ENCODE measurements at regions not wholly inside any gene's neighbourhood (a gene's known extent, or its start where the extent isn't known, plus 50 kb on each side); places are given as distances from the start of the nearest gene placed in this dataset.
A peak's percentile ranks its signal among the peaks of the same experiment; 100 is the strongest.
"Not testable (repeated sequence)": the region's sequence is repeated elsewhere in the genome, so short reads cannot be mapped to it uniquely, and the experiment has no call there.

DNA sequence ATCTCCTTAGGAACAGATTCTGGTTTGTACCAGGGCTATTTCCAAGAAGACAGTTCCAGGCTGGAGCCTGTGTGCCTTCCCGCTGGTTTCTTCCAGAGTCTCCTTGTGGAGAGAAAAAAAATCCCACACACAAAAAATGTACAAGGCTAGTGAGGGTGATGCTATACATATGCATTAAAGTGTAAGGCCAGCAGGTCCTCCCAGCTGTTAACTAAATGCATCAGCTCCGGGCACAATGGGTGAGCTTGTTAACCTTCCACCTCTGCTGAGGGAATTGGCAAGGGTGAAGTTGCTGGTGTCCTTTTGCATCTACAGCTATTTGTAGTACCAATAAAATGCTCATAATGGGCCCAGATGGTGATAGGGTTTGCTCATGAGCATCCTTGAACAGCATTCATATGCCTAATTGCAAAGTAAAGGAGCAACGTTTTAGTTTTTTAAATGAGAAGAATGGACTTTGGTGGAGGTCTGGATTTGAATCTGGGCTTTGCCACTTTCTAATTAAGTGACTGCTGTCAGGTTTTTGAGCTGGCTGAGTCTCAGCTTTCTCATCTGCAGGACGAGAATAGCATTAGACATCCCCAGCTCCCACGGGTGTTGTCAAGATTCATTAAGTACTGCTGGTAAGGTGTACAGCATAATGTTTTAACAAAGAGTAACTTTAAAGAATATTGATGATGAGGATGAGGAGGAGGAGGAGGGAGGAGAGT lies 361.8 kb downstream of the QKI start:
- DNase-seq: no peak

DNA sequence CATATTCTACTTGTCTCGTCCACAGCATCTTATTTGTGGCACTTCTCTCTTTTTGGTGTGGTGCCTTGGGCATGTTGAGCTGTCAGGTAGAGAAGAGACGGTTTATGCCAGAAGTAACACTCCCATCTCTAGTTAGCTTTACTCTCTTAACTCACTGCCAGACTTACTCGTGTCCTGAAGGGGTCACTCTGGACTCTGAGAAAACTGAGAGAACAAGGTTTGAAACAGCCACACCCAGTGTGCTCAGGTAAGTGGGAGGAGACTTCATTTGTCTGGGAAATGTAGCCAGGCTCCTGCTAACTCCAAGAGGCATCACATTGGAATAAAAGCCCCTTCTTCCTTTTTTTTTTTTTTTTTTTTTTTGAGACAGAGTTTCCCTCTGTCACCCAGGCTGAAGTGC lies 360.8 kb downstream of the QKI start:
- DNase-seq: no peak

DNA sequence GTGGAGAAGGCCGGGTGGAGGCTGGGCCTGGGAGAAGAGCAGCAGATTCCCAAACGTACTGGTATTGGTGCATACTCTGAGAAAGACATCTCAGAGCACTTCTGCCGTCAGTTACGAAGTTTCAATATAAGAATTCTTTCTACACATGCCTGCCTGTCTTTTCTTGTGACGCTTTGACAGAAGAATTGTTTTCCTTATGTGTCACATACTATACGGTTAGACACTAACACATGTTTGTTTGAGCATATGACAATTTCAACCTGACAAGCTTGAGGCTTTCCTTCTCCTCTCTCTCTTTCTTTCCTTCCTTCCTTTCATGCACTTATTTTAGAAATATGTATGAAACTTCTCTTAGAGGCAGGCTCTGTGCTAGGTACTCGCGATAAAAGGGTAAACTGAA lies 360.0 kb downstream of the QKI start:
- no peak for DNase-seq

- no peak for DNase-seq
Measured at GRCh38 chr6:163773646-163774045, 359.1 kb downstream of the QKI start.

- DNase-seq: no peak
Measured at GRCh38 chr6:163772701-163773100, 358.2 kb downstream of the QKI start.

- no peak for DNase-seq
Measured at GRCh38 chr6:163771180-163771579, 356.7 kb downstream of the QKI start.

- no peak for DNase-seq
Measured at GRCh38 chr6:163768905-163769304, 354.4 kb downstream of the QKI start.

DNA sequence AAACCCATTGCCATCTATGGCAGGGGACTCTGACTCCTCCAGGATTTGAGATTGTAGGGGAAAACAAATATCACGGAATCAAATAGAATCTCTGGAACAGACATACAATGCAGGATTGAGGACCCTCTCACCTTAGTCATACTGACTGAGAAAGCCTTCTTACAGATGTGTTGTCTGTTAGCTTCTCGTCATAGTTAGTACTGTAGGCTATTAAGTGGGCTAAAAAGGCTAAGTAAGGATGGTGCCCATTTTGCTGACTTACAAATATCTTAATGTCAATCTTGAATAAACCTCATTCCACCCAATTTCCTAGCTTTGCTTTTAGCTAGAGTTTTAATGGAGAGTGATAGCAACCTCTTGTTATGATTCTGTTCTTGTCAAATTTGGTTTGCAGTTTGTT lies 352.4 kb downstream of the QKI start:
- DNase-seq: no peak

GRCh38 chr6:163765335-163765734 lies 350.8 kb downstream of the QKI start:
- DNase-seq: no peak

GRCh38 chr6:163764565-163764964 lies 350.0 kb downstream of the QKI start:
- no peak for DNase-seq

DNA sequence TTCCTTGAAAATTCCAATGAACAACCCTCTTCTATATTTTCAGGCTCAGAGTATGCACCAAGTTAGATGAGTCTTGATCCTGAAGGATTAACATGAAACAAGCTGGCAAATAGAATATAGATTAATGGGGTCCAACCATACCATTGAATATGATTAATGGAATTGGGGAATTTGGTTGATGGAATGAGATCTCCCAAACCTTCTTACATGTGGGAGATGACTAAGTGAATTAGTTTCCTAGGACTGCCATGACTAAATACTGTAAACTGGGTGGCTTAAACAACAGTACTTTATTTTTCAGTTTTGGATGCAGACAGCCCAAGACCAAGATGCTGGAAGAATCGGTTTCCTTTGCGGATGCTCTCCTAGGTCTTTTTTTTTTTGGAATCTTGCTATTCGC lies 347.0 kb downstream of the QKI start:
- no peak for DNase-seq

- no peak for DNase-seq
Measured at GRCh38 chr6:163760860-163761259, 346.3 kb downstream of the QKI start.

GRCh38 chr6:163759542-163759941 lies 345.0 kb downstream of the QKI start:
- no peak for DNase-seq

DNA sequence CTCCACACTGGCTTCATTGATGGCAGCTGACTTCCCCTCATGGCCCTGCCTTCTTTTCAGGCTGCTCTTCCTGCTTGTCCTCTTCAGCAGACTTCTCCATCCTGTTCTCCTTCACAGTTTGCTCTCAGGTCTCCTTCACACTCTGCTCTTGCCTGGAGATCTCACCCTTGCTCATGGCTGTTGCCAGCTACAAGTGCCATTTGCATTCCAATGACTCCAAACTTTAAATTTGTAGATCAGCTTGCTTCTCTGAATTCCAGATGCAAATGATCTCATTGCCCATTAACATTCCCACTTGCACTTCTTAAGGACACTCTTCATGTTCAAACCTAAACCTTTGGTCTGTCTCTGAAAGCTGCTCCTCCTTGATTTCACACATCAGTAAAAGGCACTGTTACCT lies 343.0 kb downstream of the QKI start:
- no peak for DNase-seq

DNA sequence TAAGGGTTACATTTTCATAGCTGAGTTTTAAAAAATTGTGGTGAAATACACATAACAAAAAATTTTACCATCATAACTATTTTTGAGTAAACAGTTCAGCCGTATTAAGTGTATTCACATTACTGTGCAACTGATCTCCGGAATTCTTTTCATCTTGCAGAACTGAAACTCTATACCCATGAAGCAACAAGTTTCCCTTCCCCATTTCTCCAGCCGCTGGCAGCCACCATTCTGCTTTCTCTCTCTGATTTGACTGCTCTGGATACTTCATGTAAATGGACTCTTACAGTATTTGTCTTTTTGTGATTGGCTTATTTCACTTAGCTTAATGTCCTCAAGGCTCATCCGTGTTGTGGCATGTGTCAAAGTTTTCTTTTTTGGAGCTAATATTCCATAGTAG lies 341.6 kb downstream of the QKI start:
- no peak for DNase-seq

DNA sequence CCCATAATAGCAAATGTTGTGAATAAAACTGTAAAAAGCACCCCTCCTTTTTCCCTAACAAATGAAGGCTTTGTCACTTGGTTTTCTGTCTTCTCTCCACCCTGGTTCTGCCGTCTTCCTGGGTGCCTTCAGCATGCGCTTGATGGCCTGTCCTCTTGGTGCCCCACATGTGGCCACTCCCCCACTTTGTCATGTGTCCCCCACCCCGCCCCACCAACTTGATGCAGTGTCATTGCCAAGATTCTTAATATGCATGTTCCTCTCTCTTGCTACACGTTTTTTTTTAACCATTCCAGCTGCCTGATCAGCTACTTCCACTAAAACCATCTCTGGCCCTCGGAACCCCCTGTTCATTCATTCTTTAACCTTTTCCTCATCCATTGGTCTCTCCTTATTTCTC lies 340.3 kb downstream of the QKI start:
- no peak for DNase-seq

- no peak for DNase-seq
Measured at GRCh38 chr6:163753430-163753829, 338.9 kb downstream of the QKI start.

DNA sequence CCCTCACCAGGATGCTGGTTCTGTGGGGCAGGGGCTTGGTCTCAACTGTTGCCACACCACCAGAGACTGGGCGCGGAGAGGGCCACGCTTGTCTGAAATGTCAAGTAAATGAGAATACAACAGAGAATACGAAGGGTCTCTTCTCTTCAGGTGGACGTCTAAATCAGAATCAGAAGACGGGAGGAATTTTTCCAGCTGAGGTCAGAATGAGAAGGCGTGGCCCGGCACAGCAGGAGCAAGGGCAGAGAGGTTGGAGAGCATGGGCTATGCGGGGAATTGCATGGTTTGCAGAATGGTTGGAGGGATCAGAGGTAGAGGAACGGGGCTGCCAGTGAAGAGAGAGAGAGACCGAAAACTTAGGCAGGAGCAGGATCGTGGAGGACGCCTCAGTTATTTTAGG lies 337.9 kb downstream of the QKI start:
- no peak for DNase-seq

GRCh38 chr6:163751032-163751525 lies 336.6 kb downstream of the QKI start:
- DNase-seq: no peak

DNA sequence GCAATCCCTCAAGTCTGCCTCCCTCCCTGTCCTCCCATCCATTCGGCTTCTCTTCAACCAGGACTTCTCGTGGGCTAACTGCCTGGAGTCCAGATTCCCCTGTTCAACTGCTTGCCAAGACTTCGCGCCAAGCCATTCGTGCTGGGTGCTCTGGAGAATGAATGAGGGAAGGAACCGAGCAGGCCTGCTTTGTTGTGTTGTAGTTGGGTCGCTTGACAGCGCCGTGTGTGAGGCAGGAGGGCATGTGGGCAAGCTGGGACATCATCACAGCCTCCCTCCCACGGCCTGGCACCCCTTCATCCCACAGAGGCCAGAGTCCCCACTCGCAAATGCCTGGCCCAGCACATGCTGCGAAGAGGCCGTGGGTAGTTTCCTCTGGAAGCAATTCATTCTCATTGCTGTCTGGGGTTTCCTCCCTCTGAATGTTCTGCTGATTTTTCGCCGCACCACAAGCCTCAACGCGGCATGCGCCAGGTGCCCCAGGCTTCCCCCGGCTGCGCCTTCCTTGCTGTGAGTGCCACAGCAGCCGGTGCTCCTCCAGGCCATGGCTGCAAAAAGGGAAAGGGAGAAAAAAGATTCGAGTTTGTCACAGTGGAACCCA lies 336.0 kb downstream of the QKI start:
- DNase-seq: no peak

DNA sequence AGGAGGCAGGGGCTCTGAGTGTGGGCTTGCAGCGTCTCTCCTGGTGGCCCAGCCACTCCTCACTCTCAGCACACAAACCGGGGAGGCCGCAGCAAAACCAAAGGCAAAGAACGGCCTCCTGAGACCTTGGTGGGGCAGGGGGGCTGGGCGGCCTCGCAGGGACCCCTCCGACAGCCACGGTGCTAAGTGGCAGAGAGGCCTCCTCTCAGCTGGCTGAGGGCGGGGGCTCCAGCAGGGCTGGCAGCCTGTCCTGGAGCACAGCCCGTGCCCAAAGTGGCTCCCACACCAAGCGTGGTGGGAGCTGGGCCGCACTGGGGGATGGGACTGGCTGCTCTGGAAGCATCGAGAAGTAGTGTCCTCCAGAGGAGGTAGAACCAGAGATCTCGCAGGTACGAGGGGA lies 334.4 kb downstream of the QKI start:
- DNase-seq: no peak

GRCh38 chr6:163748036-163748435 lies 333.5 kb downstream of the QKI start:
- DNase-seq: no peak

DNA sequence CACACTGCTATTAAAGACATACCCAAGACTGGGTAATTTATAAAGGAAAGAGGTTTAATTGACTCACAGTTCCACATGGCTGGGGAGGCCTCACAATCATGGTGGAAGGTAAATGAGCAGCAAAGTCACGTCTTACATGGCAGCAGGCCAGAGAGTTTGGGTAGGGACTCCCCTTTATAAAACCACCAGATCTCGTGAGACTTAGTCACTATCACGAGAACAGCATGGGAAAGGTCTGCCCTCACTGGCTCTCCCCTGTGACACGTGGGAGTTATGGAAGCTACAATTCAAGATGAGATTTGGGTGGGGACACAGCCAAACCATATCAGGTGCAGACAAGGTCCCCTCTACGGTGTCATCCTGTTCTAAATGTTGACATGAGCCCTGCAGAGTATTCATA lies 332.5 kb downstream of the QKI start:
- DNase-seq: not testable (repeated sequence)

DNA sequence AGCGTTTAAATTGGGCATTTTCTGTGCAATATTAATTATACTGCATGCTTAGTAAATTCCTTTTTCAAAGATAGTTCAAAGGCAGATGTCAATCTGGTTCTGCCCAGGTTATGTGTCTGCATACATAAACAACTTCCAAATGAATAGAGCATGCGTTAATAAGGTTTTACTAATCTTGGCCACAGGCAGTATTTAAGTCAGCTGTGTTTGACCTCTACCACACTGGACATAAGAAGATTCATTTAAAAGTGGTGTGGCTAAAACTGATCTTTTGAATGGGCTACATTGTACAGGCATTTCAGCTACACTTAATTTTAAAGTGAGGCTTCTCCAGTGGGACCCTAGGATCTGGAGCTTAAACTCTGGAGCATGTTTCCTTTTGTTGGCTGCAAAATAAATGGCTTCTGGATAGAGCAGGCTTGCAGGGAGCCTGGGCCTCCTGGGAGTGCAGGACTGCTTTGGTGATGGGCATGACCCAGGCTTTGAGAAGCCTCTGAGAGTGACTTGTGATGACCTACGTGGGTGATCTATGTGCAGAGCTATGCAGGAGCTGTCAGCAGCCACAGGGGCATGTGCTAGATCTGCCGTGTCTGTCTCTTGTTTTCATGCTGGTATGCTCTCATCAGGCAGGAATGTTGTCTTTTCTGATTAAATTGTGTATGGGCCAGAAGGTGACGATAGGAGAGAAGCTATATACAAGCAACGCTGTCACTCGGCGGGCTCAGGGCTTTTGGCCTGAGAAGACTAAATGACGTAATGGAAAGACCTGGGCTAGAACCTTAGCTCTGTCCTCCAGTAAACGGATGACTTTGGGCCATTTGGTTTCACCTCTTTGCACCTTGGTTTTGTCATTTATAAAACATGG lies 331.2 kb downstream of the QKI start:
- peak; percentile 81 for DNase-seq
